NCI-H2107 treated with DMSO at 0.1 percent for 48 hours (cell line): ENCODE measurements at regions not wholly inside any gene's neighbourhood (a gene's known extent, or its start where the extent isn't known, plus 50 kb on each side); places are given as distances from the start of the nearest gene placed in this dataset.
"Not testable (repeated sequence)": the region's sequence is repeated elsewhere in the genome, so short reads cannot be mapped to it uniquely, and the experiment has no call there.

Source experiments
- DNase-seq: peaks from one replicate; lab custom pipeline; 2025; ENCODE audit not compliant: unreplicated experiment; lab: John Stamatoyannopoulos, UW

- DNase-seq = no peak
Observed at GRCh38 chr7:52616552-52616951, 418.9 kb upstream of the POM121L12 start.

- no peak for DNase-seq
Observed at GRCh38 chr7:52615021-52615695, 420.3 kb upstream of the POM121L12 start.

- DNase-seq = no peak
Observed at GRCh38 chr7:52609511-52609910, 425.9 kb upstream of the POM121L12 start.

- no peak for DNase-seq
Observed at GRCh38 chr7:52592698-52593097, 442.7 kb upstream of the POM121L12 start.

GRCh38 chr7:52586704-52587103 is 448.7 kb upstream of the POM121L12 start:
- DNase-seq = no peak

GRCh38 chr7:52584041-52584440 is 451.4 kb upstream of the POM121L12 start:
- no peak for DNase-seq

GRCh38 chr7:52573141-52573540 is 462.3 kb upstream of the POM121L12 start:
- DNase-seq = not testable (repeated sequence)

GRCh38 chr7:52571026-52571425 is 464.4 kb upstream of the POM121L12 start:
- DNase-seq = no peak

GRCh38 chr7:52569151-52569550 is 466.3 kb upstream of the POM121L12 start:
- DNase-seq = no peak

GRCh38 chr7:52565974-52566373 is 469.5 kb upstream of the POM121L12 start:
- DNase-seq = no peak

- no peak for DNase-seq
Observed at GRCh38 chr7:52555805-52556204, 479.6 kb upstream of the POM121L12 start.

GRCh38 chr7:52547308-52547910 is 488.0 kb upstream of the POM121L12 start:
- DNase-seq = no peak

GRCh38 chr7:52541198-52541765 is 494.2 kb upstream of the POM121L12 start:
- DNase-seq = not testable (repeated sequence)

- no peak for DNase-seq
Observed at GRCh38 chr7:52540041-52540440, 495.4 kb upstream of the POM121L12 start.

- DNase-seq = no peak
Observed at GRCh38 chr7:52539414-52539813, 496.0 kb upstream of the POM121L12 start.

- DNase-seq = no peak
Observed at GRCh38 chr7:52537051-52537450, 498.4 kb upstream of the POM121L12 start.

- no peak for DNase-seq
Observed at GRCh38 chr7:52525772-52526341, 509.6 kb upstream of the POM121L12 start.

GRCh38 chr7:52518869-52519268 is 516.6 kb upstream of the POM121L12 start:
- DNase-seq = no peak

GRCh38 chr7:52512656-52513055 is 522.8 kb upstream of the POM121L12 start:
- DNase-seq = no peak

GRCh38 chr7:52507546-52508255 is 527.7 kb upstream of the POM121L12 start:
- no peak for DNase-seq

GRCh38 chr7:52506325-52506724 is 529.1 kb upstream of the POM121L12 start:
- no peak for DNase-seq

GRCh38 chr7:52504561-52504960 is 530.9 kb upstream of the POM121L12 start:
- no peak for DNase-seq
